ENCODE measurements at regions not wholly inside any gene's neighbourhood (a gene's known extent, or its start where the extent isn't known, plus 50 kb on each side); places are given as distances from the start of the nearest gene placed in this dataset.
"Not testable (repeated sequence)": the region's sequence is repeated elsewhere in the genome, so short reads cannot be mapped to it uniquely, and the experiment has no call there.

- no peak for DNase-seq (ENCODE audit: low read depth)
These were observed 991.6 kb downstream of the BRD1 start for GRCh38 chr22:48835857-48836672.

- no peak for DNase-seq (ENCODE audit: low read depth)
These were observed 992.3 kb downstream of the BRD1 start for GRCh38 chr22:48835364-48835763.

- no peak for DNase-seq (ENCODE audit: low read depth)
These were observed 993.3 kb downstream of the BRD1 start for GRCh38 chr22:48834404-48834803.

- DNase-seq (ENCODE audit: low read depth) = no peak
These were observed 995.1 kb downstream of the BRD1 start for GRCh38 chr22:48832592-48832991.

GRCh38 chr22:48829908-48830307, 997.8 kb downstream of the BRD1 start:
- no peak for DNase-seq (ENCODE audit: low read depth)

GRCh38 chr22:48828688-48829087, 999.0 kb downstream of the BRD1 start:
- DNase-seq (ENCODE audit: low read depth) = no peak

GRCh38 chr22:48827904-48828555, 999.6 kb downstream of the BRD1 start:
- no peak for DNase-seq (ENCODE audit: low read depth)

- DNase-seq (ENCODE audit: low read depth) = no peak
These were observed 1000.3 kb downstream of the BRD1 start for GRCh38 chr22:48827268-48827846.

GRCh38 chr22:48826546-48826945, 1001.1 kb downstream of the BRD1 start:
- DNase-seq (ENCODE audit: low read depth) = no peak

GRCh38 chr22:48825802-48826520, 1001.7 kb downstream of the BRD1 start:
- no peak for DNase-seq (ENCODE audit: low read depth)

- no peak for DNase-seq (ENCODE audit: low read depth)
These were observed 1002.7 kb downstream of the BRD1 start for GRCh38 chr22:48824712-48825651.

- DNase-seq (ENCODE audit: low read depth) = no peak
These were observed 1003.7 kb downstream of the BRD1 start for GRCh38 chr22:48823941-48824340.

GRCh38 chr22:48822278-48823233, 1005.1 kb downstream of the BRD1 start:
- no peak for DNase-seq (ENCODE audit: low read depth)

- no peak for DNase-seq (ENCODE audit: low read depth)
These were observed 1005.9 kb downstream of the BRD1 start for GRCh38 chr22:48821727-48822126.

- DNase-seq (ENCODE audit: low read depth) = no peak
These were observed 1006.4 kb downstream of the BRD1 start for GRCh38 chr22:48821346-48821690.

- no peak for DNase-seq (ENCODE audit: low read depth)
These were observed 1007.0 kb downstream of the BRD1 start for GRCh38 chr22:48820481-48821345.

GRCh38 chr22:48819961-48820360, 1007.7 kb downstream of the BRD1 start:
- no peak for DNase-seq (ENCODE audit: low read depth)

- DNase-seq (ENCODE audit: low read depth) = no peak
These were observed 1008.4 kb downstream of the BRD1 start for GRCh38 chr22:48819232-48819631.

GRCh38 chr22:48817491-48817890, 1010.2 kb downstream of the BRD1 start:
- DNase-seq (ENCODE audit: low read depth) = not testable (repeated sequence)
